Naive thymus-derived CD8-positive, alpha-beta T cell (primary cell): ENCODE measurements at regions not wholly inside any gene's neighbourhood (a gene's known extent, or its start where the extent isn't known, plus 50 kb on each side); places are given as distances from the start of the nearest gene placed in this dataset.

Source experiments
- ATAC-seq, 2 donors: fragments of 150-1000 bp; cut with Tn5 transposase in 1 of 2; sonication (Bioruptor Pico), chemical (Tn5 transposase) in 1 of 2; 1 replicate in 1 of 2; 2 replicates in 1 of 2; pipeline ENCODE4 v1.10.0; 2021; ENCODE audit warnings: mild to moderate bottlenecking in 2 of 2, moderate library complexity in 2 of 2
- POLR2A ChIA-PET: fragments of 350-600 bp; sonication (Branson Sonifier 250); formaldehyde crosslinking; loops from one replicate; lab custom pipeline; 2021; ENCODE audit warnings: antibody characterized with exemption; lab: Charles Lee
- DNase-seq, 10 donors: peaks; one replicate each; pipeline versions ENCODE4 v3.0.0 to v3.0.0-alpha.2; 2020 to 2022
- H3K27ac Mint-ChIP-seq, 10 donors: one replicate each; pipeline ENCODE4 v1.8.0; 2020 to 2022; ENCODE audit warnings: mild to moderate bottlenecking in 10 of 10, mixed read lengths in 10 of 10, moderate library complexity in 4 of 10, inconsistent platforms in 1 of 10
- H3K27me3 Mint-ChIP-seq, 5 donors: one replicate each; pipeline ENCODE4 v1.8.0; 2021 to 2022; ENCODE audit warnings: mixed read lengths in 5 of 5
- H3K36me3 Mint-ChIP-seq, 3 donors: one replicate each; pipeline ENCODE4 v1.8.0; 2020 to 2022; ENCODE audit warnings: mixed read lengths in 3 of 3, mild to moderate bottlenecking in 2 of 3, inconsistent platforms in 1 of 3
- H3K4me1 Mint-ChIP-seq, 4 donors: one replicate each; pipeline ENCODE4 v1.8.0; 2021 to 2022; ENCODE audit warnings: mixed read lengths in 4 of 4
- H3K4me3 Mint-ChIP-seq, 10 donors: one replicate each; pipeline ENCODE4 v1.8.0; 2020 to 2022; ENCODE audit warnings: mild to moderate bottlenecking in 10 of 10, mixed read lengths in 10 of 10, moderate library complexity in 6 of 10, inconsistent platforms in 1 of 10
- H3K9me3 Mint-ChIP-seq, 9 donors: one replicate each; pipeline ENCODE4 v1.8.0; 2020 to 2022; ENCODE audit warnings: mixed read lengths in 9 of 9, mild to moderate bottlenecking in 3 of 9, inconsistent platforms in 1 of 9, moderate library complexity in 1 of 9

DNA sequence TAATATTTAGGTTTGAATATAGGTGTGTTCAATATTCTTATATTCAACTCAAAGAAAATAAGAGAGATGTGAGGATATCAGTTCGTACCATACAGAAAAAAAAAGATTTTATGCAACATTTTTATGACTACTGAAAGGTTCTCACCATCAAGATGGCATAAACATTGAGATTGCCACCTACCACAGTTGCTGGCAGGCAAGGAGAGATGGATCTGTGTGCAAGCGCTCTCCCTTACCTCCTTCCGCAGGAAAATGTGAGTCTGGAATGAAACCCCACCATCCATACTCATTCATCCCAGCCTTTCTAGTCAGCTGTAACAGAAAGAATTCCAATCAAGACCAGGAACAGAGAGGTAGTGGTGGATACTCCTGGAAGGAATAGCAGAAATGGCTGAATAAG lies 376.9 kb downstream of the PPP3CA start:
- no peak overlapping the region for H3K27ac Mint-ChIP-seq
- POLR2A ChIA-PET = no interaction called here
- no peaks in the 10 kb centered on the region for H3K4me1 Mint-ChIP-seq
- H3K4me3 Mint-ChIP-seq = no peak overlapping the region
- H3K36me3 Mint-ChIP-seq = no peaks in the 10 kb centered on the region
- H3K9me3 Mint-ChIP-seq = no peaks in the 10 kb centered on the region
- ATAC-seq = no peak
- no peak for DNase-seq
- peaks cover 0 to 5% (median 2%) of the 10 kb centered on the region in 5 donors for H3K27me3 Mint-ChIP-seq

DNA sequence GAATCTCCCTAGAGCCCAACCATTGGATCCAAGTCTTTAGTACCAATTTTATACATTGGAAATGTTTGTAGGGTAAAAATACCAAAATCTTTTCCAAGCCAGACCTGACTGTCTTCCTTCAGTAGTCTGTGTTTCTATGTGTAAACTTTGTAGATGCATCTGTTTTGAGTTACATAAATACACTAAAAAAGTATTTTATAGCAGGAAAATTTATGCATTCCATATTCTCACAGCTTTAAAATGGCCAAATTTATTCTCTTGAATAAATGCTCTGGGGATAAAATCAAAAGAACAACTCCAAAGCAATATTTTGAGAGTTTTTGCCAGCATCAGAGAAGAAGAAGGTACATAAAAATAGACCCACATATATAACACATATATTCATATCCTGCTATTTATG lies 377.4 kb downstream of the PPP3CA start:
- DNase-seq (no peak), ATAC-seq (no peak)
- POLR2A ChIA-PET = no interaction called here
- Mint-ChIP-seq H3K36me3 (no peaks in the 10 kb centered on the region), H3K4me1 (no peaks in the 10 kb centered on the region), H3K27ac (no peak overlapping the region), H3K4me3 (no peak overlapping the region), H3K9me3 (no peaks in the 10 kb centered on the region), H3K27me3 (peaks cover 0 to 5% (median 2%) of the 10 kb centered on the region in 5 donors)

DNA sequence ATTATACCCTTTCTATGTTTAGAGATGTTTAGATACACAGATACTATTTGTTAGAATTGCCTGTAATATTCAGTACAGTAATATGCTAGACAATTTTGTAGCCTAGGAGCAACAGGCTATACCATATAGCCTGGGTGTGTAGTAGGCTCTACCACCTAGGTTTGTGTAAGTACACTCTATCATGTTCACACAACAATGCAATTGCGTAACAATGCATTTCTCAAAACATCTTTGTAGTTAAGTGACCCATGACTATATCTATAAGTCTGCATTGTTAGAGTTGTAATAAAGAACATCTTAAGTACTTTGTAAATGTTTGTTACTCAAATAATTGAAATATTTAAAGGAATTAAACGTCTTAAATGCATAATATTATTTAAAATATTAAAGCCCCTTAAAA lies 379.3 kb downstream of the PPP3CA start:
- Mint-ChIP-seq H3K4me1 (no peaks in the 10 kb centered on the region), H3K9me3 (no peaks in the 10 kb centered on the region), H3K27ac (no peak overlapping the region), H3K36me3 (no peaks in the 10 kb centered on the region), H3K4me3 (no peak overlapping the region), H3K27me3 (peaks cover 0 to 5% (median 2%) of the 10 kb centered on the region in 5 donors)
- DNase-seq (no peak), ATAC-seq (no peak)
- POLR2A ChIA-PET = no interaction called here

DNA sequence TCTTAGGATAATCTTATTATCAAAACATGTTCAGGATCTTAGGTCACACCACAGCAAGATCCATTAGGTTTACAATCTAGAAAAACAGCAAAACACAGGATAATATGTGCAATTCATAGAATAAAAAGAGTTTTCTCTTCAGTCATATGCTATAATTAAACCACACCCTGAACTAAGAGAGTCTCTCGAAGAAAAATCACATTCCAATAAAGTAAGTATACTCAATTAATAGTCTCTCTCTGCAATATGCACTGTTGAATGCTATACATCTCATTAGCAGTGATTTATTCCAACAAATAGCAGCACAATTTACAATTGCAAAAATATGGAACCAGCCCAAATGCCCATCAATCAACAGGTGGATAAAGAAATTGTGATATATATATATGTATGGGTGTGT lies 383.7 kb downstream of the PPP3CA start:
- Mint-ChIP-seq H3K4me3 (no peak overlapping the region), H3K27ac (no peak overlapping the region), H3K36me3 (no peaks in the 10 kb centered on the region), H3K9me3 (no peaks in the 10 kb centered on the region), H3K27me3 (peaks cover 0 to 5% (median 0%) of the 10 kb centered on the region in 5 donors), H3K4me1 (no peaks in the 10 kb centered on the region)
- ATAC-seq = no peak
- POLR2A ChIA-PET = no interaction called here
- no peak for DNase-seq

DNA sequence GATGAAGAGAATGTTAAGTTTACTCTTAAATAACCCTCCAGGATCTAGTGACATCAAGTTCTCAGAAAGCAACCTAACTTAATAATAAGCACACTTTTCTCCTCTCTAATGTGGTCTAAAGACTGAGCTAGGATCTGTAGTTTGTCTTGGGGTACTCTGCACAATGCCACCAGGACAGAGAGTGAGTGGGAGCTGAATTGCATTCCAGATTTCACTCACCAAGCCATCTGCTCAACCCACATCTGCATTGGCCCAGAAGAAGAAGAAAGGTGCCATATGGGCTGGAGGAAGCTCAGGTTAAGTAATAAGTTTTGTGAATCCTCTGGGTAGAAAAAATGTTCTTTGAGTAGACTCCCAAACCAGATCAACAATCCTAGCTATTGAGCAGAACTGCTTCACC lies 384.6 kb downstream of the PPP3CA start:
- no peaks in the 10 kb centered on the region for H3K4me1 Mint-ChIP-seq
- no peaks in the 10 kb centered on the region for H3K9me3 Mint-ChIP-seq
- peaks cover 0 to 5% (median 0%) of the 10 kb centered on the region in 5 donors for H3K27me3 Mint-ChIP-seq
- no peak overlapping the region for H3K4me3 Mint-ChIP-seq
- ATAC-seq = no peak
- DNase-seq = no peak
- POLR2A ChIA-PET = no interaction called here
- H3K27ac Mint-ChIP-seq = no peak overlapping the region
- H3K36me3 Mint-ChIP-seq = no peaks in the 10 kb centered on the region

DNA sequence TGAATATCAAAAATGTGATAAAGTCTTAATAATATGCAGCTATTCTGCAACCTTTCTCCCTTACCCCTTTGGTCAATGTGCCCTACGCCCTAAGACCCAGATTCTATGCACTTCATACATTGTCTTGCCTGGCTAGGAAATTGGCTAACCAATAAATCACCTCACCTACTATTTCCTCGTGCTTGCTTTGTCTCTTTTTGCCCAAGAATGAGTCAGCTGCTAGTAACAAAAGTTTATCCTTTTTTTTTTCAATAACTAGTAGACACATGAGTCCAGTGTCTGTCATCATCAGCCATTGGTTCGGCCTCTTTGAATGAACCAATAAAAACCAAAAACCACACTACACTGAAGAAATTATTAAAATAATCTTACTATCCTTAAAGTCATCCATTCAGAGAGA lies 387.1 kb downstream of the PPP3CA start:
- Mint-ChIP-seq H3K36me3 (no peaks in the 10 kb centered on the region), H3K4me1 (no peaks in the 10 kb centered on the region), H3K4me3 (no peak overlapping the region), H3K9me3 (no peaks in the 10 kb centered on the region), H3K27ac (no peak overlapping the region), H3K27me3 (no peaks in the 10 kb centered on the region)
- ATAC-seq (no peak), DNase-seq (no peak)
- POLR2A ChIA-PET = no interaction called here

DNA sequence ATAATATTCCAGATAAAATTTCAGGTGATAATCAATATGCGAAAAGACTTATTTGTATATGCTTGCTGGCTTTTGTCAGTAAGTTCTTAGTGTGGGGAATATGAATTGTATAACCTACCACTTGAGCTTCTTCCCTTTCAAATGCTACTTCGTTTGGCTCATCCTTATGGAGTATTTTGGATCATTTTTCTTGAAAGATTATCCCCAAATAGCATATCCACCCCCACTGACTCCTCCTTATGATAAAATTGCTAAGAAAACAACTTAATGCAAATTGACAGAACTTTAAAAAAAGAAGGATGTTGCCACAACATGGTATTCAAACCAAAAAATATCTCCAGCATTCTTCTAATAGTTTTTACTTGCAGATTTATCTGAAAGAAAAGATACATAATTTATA lies 393.3 kb downstream of the PPP3CA start:
- Mint-ChIP-seq H3K4me3 (no peak overlapping the region), H3K36me3 (no peaks in the 10 kb centered on the region), H3K9me3 (no peaks in the 10 kb centered on the region), H3K4me1 (peaks cover 0 to 2% (median 0%) of the 10 kb centered on the region in 4 donors), H3K27me3 (peaks cover 4 to 14% (median 5%) of the 10 kb centered on the region in 5 donors), H3K27ac (no peak overlapping the region)
- POLR2A ChIA-PET = no interaction called here
- ATAC-seq = no peak
- no peak for DNase-seq

DNA sequence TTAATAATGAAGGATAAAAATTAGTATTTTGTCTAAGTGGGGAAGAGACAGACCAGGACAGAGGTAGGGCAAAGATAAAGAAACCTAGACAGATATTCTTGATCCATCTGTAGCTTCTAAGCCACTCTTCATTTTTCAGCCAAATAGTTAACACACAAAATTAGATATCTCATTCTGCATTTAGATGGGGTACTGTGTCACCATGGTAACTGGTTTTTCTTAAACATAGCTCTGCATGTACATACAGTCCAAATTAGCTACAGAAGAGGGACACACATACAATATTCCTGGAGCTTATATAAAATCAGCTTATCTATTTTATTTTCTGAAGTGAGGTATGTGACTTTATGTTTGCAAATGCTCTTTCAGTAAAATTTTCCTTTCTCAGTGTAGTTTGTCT lies 393.7 kb downstream of the PPP3CA start:
- ATAC-seq (no peak), DNase-seq (no peak)
- Mint-ChIP-seq H3K4me1 (peaks cover 0 to 2% (median 0%) of the 10 kb centered on the region in 4 donors), H3K9me3 (no peaks in the 10 kb centered on the region), H3K4me3 (no peak overlapping the region), H3K36me3 (no peaks in the 10 kb centered on the region), H3K27me3 (peaks cover 4 to 17% (median 6%) of the 10 kb centered on the region in 5 donors), H3K27ac (no peak overlapping the region)
- POLR2A ChIA-PET = no interaction called here

DNA sequence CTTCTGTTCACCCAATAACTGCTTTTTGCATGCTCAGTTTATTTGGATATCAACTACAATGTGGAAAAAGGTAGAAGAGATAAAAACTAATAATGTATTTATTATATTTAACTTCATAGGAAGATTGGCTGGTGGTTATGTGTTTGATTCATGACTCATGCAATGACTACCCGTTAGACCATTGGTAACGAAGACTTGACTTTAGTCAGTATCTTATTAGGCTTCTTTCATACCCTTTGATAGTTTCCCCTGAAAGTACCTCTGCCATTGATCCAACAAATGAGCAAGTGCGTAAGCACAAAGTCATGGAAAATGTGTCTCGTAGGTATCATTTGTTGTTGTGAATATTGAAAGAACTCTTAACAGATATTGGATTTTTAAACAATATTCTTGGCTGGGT lies 394.7 kb downstream of the PPP3CA start:
- Mint-ChIP-seq H3K9me3 (no peaks in the 10 kb centered on the region), H3K27me3 (peaks cover 4 to 17% (median 8%) of the 10 kb centered on the region in 5 donors), H3K4me3 (no peak overlapping the region), H3K36me3 (no peaks in the 10 kb centered on the region), H3K27ac (no peak overlapping the region), H3K4me1 (peaks cover 0 to 2% (median 0%) of the 10 kb centered on the region in 4 donors)
- POLR2A ChIA-PET = no interaction called here
- DNase-seq (no peak), ATAC-seq (no peak)

DNA sequence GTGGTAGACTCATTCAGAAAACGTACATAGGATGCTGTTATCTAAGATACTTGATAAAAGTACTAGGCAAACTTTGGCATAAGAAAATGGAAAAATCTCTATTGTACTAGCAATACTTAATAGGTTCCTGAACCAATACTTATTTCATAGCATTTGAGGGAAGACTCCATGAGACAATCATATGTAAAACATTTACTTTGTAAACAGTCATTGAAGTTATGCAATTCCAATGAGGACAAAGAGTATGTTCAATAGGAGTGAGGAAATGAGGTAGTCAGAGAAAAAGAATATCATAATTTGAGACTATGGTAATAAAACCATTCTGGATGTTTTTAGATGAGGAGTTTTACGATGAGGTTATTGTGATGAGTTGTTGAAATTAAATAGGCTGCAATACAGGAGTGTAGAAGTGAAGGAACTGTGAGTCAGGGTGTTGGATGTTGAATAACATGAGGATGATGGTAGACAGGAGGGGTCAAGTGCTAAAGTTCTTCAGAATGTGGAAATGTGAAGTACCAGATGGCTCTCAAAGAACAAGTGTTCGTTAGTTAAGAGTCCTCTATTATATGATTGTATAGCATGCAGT lies 397.9 kb downstream of the PPP3CA start:
- Mint-ChIP-seq H3K4me1 (peaks cover 0 to 2% (median 0%) of the 10 kb centered on the region in 4 donors), H3K36me3 (no peaks in the 10 kb centered on the region), H3K9me3 (peaks cover 0 to 2% (median 0%) of the 10 kb centered on the region in 9 donors), H3K27me3 (peaks cover 4 to 20% (median 10%) of the 10 kb centered on the region in 5 donors), H3K4me3 (no peak overlapping the region), H3K27ac (no peak overlapping the region)
- DNase-seq = no peak
- no peak for ATAC-seq
- POLR2A ChIA-PET = no interaction called here

DNA sequence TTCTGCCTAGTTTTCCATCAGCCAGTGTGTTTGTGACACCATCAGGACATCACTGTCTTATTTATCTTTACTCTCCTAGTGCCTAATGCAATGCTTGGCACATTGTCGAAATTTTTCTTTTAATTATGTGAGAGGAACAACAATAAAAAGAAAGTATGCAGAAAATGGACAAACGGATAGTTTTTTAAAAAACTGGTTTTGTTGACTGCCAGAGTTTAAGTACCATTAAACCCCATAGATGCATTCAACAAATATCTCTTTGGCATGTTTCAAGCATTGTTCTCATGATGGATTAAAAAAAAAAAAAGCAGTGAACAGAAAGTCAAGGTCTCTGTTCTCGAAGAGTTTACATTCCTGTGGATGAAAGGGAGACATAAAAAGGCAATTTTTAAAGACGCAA lies 398.4 kb downstream of the PPP3CA start:
- Mint-ChIP-seq H3K4me3 (no peak overlapping the region), H3K4me1 (peaks cover 0 to 2% (median 0%) of the 10 kb centered on the region in 4 donors), H3K9me3 (peaks cover 0 to 2% (median 0%) of the 10 kb centered on the region in 9 donors), H3K27me3 (peaks cover 4 to 20% (median 10%) of the 10 kb centered on the region in 5 donors), H3K36me3 (no peaks in the 10 kb centered on the region), H3K27ac (no peak overlapping the region)
- POLR2A ChIA-PET = no interaction called here
- DNase-seq (no peak), ATAC-seq (no peak)

DNA sequence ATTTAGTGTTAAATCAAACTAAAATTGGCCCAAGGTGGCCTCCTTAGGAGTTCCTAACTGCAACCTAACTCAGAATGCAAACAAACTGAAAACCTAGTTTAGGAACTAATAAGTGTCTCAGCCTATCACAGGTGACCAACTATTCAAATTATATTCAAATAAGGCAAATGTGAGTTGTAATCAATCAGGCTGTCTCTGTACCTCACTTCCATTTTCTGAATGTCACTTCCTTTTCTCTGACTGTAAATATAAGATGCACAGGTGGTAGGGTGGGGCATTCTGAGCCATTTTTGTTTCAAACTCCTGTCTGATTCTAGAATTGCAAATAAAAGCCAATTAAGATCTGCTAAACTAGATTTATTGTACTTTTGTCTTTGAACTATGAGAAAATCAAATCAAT lies 401.5 kb downstream of the PPP3CA start:
- Mint-ChIP-seq H3K4me1 (peaks cover 0 to 2% (median 0%) of the 10 kb centered on the region in 4 donors), H3K9me3 (peaks cover 0 to 11% (median 3%) of the 10 kb centered on the region in 9 donors)
- no peak for DNase-seq

DNA sequence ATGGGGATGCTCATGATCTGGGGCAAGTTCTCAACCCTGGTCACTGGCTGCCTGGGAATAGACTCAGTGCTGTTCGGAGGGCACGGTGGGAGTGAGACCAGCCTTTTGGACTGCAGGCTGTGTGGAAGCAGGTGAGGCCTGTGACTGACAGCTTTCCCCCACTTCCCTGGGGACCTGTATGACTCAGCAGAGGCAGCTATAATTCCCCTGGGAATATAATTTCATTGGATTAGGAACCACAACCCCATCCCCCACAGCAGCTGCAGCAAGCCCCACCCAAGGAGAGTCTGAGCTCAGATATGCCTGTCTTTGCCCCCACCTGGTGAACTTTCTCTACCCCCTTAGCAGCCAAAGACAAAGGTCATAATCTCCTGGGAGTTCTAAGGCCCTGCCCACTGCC lies 408.6 kb downstream of the PPP3CA start:
- DNase-seq (no peak), ATAC-seq (no peak)
- Mint-ChIP-seq H3K27me3 (peaks cover 0 to 7% (median 5%) of the 10 kb centered on the region in 5 donors), H3K36me3 (no peaks in the 10 kb centered on the region), H3K9me3 (peaks cover 0 to 11% (median 3%) of the 10 kb centered on the region in 9 donors), H3K27ac (no peak overlapping the region), H3K4me3 (no peak overlapping the region), H3K4me1 (no peaks in the 10 kb centered on the region)
- POLR2A ChIA-PET = no interaction called here

More for the DNA sequence above, 401.5 kb downstream of the PPP3CA start:
- Mint-ChIP-seq H3K36me3 (no peaks in the 10 kb centered on the region), H3K27me3 (peaks cover 3 to 20% (median 9%) of the 10 kb centered on the region in 5 donors), H3K27ac (no peak overlapping the region), H3K4me3 (no peak overlapping the region)
- POLR2A ChIA-PET = no interaction called here
- no peak for ATAC-seq
